ENCODE measurements at regions not wholly inside any gene's neighbourhood (a gene's known extent, or its start where the extent isn't known, plus 50 kb on each side); places are given as distances from the start of the nearest gene placed in this dataset.
A peak's percentile ranks its signal among the peaks of the same experiment; 100 is the strongest.
"Not testable (repeated sequence)": the region's sequence is repeated elsewhere in the genome, so short reads cannot be mapped to it uniquely, and the experiment has no call there.

DNA sequence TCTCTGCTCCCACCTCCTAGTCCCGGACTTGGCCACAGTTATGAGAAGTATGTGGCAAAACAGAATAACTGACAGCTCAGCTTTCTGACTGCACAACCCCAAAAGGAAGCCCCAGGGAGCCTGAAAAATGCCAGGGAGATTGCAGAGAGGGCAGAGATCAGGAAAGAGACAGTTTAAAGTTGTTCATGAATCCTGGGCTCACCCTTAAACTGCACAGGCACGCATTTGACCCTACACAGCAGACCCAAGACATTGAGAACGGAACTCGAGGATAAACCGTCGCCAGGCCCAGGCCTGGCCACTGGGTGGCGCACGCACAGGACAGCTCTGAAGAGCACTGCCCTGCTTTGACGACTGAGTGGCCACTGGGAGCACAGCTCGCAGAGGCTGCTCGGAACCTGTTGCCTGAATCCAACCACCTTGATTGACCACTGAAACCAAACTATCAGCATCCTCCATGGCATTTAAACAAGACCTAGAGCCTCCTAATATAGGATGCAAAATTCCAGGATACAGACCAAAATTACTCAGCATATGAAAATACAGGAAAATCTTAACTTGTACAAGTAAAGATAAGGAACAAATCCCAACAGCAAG lies 114.0 kb downstream of the C16orf95 start:
- TF ChIP-seq, protein P1, sequence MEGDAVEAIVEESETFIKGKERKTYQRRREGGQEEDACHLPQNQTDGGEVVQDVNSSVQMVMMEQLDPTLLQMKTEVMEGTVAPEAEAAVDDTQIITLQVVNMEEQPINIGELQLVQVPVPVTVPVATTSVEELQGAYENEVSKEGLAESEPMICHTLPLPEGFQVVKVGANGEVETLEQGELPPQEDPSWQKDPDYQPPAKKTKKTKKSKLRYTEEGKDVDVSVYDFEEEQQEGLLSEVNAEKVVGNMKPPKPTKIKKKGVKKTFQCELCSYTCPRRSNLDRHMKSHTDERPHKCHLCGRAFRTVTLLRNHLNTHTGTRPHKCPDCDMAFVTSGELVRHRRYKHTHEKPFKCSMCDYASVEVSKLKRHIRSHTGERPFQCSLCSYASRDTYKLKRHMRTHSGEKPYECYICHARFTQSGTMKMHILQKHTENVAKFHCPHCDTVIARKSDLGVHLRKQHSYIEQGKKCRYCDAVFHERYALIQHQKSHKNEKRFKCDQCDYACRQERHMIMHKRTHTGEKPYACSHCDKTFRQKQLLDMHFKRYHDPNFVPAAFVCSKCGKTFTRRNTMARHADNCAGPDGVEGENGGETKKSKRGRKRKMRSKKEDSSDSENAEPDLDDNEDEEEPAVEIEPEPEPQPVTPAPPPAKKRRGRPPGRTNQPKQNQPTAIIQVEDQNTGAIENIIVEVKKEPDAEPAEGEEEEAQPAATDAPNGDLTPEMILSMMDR (IDR thresholded peaks at IDR 0.05; ENCODE audit: low read depth, low read length), result peak; percentile 94
- no peak overlapping the region for H3K4me3 ChIP-seq (ENCODE audit: low read depth, low read length)

DNA sequence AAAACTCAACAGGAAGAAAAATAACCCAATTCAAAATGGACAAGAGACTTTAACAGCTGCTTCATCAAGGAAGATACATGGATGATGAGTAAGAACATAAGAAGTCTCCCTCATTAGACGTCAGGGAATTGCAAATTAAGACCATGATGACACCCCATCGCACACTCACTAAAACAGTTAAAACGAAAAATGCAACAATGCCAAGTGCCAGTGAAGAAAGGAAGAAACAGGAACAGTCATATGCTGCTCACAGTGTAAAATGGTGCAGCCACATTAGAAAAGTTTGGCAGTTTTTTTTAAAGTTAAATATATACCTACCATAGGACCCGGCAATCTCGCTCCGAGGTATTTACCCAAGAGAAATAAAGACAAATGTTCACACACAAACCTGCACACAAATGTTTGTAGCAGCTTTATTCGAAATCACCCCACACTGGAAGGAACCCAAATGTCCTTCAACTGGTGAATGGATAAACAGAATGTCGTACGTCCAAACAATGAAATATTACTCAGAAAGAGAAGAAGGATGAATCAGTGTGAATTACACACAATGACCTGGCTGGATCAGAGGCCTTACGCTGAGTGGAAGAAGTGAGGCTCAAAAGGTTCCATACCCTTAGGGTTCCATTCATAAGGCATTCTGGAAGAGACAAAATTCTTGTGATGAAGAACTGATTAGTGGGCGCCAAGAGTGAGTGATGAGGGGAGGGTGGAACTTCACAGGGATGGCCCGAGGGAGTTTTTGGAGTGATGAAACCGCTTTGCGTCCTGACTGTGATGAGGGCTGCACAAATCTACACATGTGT lies 110.3 kb downstream of the C16orf95 start:
- no peak overlapping the region for H3K4me3 ChIP-seq (ENCODE audit: low read depth, low read length)
- TF ChIP-seq, protein P1 (IDR thresholded peaks at IDR 0.05; ENCODE audit: low read depth, low read length), result no peak

DNA sequence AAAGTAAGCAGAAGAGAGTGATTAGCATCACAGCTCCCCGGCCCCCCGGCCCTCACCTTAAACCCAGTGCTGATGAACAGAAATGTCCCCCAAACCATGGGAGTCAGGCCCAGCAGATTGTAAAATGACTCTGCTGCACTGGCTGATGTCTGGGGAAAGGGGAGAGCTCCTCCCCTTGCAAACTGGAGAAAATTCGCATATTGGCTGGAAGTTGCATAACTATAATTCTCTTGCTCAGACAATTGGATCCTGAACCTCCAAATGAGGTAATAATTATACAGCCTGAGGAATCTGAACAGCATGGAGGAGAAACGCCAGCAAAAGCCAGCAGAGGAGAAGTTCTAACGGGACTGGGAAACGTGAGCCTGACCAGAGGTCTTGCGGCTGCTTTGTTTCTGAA lies 109.7 kb downstream of the C16orf95 start:
- no peak overlapping the region for H3K4me3 ChIP-seq (ENCODE audit: low read depth, low read length)
- TF ChIP-seq, protein P1 (IDR thresholded peaks at IDR 0.05; ENCODE audit: low read depth, low read length), result no peak

DNA sequence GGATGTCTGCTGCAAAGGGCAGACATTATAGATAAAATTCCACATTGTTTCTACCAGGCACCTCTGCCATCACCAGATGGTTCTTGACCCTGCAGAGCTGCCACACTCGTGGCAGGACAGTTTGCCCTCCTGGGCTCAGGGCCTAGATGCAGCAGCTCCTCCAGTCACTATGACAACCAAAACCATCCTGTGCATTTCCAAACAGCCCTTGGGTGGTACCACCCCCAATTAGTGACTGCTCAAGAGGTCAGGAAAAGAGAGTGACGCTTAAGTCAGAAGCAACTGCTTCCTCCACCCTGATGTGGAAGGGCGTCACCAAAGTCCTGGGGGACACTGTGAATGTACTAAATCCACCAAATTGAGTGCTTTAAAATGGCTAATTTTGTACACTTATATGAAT lies 109.2 kb downstream of the C16orf95 start:
- no peak overlapping the region for H3K4me3 ChIP-seq (ENCODE audit: low read depth, low read length)
- TF ChIP-seq, protein P1 (IDR thresholded peaks at IDR 0.05; ENCODE audit: low read depth, low read length), result no peak

DNA sequence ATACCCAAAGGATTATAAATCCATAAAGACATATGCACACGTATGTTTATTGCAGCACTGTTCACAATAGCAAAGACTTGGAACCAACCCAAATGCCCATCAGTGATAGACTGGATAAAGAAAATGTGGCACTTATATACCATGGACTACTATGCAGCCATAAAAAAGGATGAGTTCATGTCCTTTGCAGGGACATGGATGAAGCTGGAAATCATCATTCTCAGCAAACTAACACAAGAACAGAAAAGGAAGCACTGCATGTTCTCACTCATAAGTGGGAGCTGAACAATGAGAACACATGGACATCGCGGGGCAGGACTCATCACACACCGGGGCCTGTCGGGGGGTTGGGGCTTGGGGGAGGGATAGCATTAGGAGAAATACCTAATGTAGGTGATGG lies 108.2 kb downstream of the C16orf95 start:
- not testable (repeated sequence) for H3K4me3 ChIP-seq (ENCODE audit: low read depth, low read length)

DNA sequence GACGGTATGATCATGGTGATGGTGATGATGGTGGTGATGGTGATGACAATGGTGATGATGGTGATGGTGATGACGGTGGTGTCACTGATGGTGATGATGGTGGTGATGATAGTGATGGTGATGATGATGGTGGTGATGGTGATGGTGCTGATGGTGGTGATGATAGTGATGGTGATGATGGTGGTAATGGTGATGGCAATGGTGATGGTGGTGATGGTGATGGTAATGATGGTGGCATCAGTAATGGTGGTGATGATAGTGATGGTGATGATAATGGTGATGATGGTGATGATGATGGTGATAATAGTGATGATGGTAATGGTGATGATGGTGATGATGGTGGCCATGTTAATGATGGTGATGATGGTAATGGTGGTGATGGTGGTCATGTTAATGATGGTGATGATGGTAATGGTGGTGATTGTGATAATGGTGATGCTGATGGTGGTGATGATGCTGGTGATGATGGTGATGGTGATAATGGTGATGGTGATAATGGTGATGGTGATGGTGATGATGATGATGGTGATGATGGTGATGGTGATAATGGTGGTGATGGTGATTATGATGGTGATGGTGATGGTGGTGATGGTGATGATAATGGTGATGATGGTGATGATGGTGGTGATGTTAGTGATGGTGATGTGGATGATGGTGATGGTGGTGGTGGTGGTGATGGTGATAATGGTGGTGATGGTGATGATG lies 107.2 kb downstream of the C16orf95 start:
- no peak overlapping the region for H3K4me3 ChIP-seq (ENCODE audit: low read depth, low read length)
- TF ChIP-seq, protein P1 (IDR thresholded peaks at IDR 0.05; ENCODE audit: low read depth, low read length), result no peak

DNA sequence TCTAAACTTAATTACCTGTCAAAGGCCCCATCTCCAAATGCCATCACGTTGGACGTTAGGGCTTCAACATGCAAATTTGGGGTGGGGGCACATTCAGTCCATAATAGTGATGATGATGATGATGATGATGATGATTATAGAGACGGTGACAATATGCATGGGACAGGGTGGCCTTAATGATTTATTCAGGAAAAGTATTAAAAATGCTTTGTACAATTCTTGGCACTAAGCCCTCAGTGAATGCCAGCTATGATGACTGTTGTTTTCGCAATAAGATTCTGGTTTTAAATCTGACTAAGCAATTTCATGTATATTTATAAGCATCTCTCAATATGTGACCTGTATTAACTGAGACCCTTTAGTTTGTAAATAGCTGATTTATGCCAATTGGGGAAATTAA lies 106.3 kb downstream of the C16orf95 start:
- H3K4me3 ChIP-seq (ENCODE audit: low read depth, low read length), result no peak overlapping the region
- TF ChIP-seq, protein P1 (IDR thresholded peaks at IDR 0.05; ENCODE audit: low read depth, low read length), result no peak
